GM12892 (cell line): ENCODE measurements at regions not wholly inside any gene's neighbourhood (a gene's known extent, or its start where the extent isn't known, plus 50 kb on each side); places are given as distances from the start of the nearest gene placed in this dataset.

Source experiments
- POLR2A ChIP-seq: IDR thresholded peaks from 2 replicates; pipeline ENCODE4 v1.6.1; 2011; ENCODE audit warnings: low read depth, low read length, control low read depth
- POLR2AphosphoS5 ChIP-seq: IDR thresholded peaks from 2 replicates; pipeline ENCODE4 v1.6.1; 2011; ENCODE audit warnings: low read depth, low read length, control low read depth

GRCh38 chr6:44778513-44778912, 391.0 kb downstream of the CDC5L start:
- TF ChIP-seq POLR2A (no peak), POLR2AphosphoS5 (no peak)
